ENCODE measurements at regions not wholly inside any gene's neighbourhood (a gene's known extent, or its start where the extent isn't known, plus 50 kb on each side); places are given as distances from the start of the nearest gene placed in this dataset.

DNA sequence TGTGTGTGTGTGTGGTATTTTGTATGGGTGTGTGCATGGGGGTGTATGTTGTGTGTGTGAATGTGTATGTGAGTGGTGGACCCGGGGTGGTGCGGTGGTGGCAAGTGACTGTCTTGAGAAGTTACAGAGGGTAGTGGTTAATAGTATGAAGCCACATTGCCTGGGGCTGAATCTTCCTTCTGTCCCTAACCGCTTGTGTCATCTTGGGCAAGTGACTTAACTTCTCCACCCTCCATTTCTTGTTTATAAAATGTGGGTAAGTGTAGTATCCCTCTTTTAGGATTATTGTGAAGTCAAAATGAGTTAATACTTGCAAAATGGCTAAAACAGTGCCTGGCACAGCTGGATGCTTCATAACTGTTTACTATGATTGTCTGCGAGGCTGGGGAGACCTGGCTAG, 63.5 kb downstream of the MYCN start:
- DNase-seq (ENCODE audit: low read depth) = no peak

DNA sequence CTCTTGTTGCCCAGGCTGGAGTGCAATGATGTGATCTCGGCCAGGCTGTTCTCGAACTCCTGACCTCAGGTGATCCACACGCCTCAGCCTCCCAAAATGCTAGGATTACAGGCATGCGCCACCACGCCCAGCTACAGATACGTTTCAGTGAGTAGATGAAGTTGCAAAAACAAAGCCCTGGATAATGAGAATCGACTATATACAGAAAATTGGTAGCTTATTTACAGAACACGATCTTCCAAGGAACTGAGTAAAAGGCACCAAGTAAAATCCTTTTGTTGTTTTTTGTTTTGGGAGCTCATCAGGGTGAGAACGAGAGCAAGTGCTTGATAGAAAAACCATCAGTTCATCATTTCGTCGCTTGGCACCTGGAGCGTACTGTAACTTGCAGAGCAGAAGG, 62.8 kb downstream of the MYCN start:
- DNase-seq (ENCODE audit: low read depth) = no peak

DNA sequence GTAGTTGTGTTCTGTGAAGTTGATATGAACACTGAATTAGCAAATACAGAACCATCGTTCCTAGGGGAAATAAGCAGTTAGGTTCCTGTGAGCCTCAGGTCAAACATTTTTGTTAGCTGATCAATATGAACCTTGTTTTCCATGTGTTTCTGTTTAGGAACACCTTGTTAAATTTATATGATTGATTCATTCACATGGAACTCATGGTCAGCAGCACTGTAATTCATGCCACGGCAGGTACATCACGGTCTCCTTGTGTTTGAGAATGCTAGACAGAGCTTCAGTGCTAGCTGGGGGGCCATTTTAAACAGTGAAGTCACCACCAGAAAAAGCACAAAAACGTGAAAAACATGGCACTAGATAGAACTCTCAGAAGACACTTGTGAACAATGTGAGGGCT, 62.2 kb downstream of the MYCN start:
- no peak for DNase-seq (ENCODE audit: low read depth)

DNA sequence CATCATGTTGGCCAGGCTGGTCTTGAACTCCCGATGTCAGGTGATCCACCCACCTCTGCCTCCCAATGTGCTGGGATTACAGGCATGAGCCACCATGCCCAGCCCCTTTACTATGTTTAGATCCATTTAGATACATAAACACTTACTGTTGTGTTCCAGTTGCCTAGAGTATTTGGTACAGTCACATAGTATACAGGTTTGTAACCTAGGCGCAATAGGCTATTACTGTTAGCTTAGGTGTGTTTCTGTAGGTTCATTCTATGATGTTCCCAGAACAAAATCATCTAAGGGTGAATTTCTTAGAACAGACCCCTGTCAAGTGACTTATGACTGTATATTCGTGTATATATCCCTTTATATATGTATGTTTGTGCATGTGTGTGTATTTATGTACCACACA, 61.8 kb downstream of the MYCN start:
- DNase-seq (ENCODE audit: low read depth) = no peak

DNA sequence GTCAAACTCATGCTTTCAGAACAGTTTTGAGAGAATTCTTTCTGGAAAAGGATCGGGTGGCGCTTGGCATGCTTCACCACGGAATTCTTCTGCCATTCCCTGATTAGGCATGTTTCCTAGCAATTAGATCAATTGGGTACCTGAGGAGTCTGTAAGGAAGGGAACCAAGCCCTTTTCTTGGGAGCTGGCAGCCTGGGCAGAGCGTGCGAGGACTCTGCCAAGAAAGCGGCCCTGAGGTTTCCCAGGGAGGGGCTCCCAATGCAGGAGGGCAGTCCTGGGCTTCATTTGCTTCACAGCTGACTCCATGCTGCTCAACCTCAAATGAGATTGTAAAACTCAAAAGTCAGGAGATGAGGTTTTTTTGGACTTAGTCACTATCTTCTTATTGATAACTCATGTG, 60.3 kb downstream of the MYCN start:
- no peak for DNase-seq (ENCODE audit: low read depth)

DNA sequence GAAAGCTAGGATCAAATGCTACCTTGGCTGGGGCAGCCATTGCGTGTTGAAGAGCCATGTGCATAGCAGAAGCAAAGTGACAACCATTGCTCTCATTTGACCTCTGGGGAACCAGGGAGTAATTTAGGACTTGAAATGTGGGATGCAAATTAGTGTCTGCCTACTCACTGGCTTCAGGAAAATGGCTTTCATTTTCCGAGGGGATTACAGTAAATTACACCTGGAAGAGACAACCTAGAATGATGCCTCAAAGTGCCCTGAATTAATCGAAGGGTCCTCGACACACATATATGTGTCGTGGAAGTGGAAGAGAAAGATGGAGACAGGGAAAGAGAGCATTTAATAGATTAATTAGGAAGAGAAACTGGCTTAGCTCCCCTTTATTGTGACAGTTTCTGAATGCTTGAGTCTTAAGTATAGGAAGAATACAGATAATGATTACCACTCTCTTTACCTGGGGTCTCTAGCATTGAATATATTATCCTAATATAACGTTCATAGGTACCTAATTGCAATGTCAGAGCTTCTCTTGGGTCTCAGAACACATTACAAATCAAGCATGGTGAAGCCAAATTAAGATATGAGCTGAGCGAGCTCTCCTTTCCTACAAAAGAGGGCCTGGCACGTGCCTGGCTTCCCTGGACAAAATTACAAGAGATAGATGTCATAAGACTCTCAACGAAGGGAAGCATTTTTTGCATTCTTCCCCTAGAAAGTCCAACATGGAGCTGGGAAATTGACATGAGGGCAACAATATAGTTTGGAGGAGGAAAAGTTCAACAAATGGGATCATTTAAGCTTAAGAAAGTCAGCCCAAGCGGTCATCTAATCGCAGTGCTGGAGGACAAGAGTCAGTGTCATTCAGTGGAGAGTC, 59.5 kb downstream of the MYCN start:
- DNase-seq (ENCODE audit: low read depth) = no peak

DNA sequence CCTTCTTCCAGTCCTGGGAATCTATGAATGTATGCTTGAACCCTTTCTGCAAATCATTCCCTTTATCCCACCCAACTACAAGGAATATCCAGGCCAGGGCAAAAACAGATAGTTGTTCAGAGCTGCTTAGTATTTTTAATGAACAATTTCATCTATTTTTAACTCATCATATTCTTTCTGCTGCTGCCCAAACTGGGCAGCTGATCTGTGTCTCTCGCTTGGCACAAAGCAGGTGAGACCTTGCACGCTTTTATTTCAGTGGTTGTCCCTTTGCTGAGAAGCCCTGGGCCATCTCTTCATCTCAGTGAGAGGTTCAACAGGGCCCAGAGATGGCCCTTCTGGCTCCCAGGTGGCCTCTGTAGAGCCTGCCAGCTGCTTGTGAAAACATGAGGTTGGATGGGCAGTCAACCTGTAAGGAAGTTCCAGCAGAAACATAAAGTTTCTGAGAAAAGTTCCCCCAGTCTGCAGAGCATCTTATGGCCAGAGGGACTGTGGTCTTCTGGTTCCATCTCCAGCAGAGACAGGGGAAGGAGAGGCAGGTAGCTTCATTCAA, 57.5 kb downstream of the MYCN start:
- no peak for DNase-seq (ENCODE audit: low read depth)

DNA sequence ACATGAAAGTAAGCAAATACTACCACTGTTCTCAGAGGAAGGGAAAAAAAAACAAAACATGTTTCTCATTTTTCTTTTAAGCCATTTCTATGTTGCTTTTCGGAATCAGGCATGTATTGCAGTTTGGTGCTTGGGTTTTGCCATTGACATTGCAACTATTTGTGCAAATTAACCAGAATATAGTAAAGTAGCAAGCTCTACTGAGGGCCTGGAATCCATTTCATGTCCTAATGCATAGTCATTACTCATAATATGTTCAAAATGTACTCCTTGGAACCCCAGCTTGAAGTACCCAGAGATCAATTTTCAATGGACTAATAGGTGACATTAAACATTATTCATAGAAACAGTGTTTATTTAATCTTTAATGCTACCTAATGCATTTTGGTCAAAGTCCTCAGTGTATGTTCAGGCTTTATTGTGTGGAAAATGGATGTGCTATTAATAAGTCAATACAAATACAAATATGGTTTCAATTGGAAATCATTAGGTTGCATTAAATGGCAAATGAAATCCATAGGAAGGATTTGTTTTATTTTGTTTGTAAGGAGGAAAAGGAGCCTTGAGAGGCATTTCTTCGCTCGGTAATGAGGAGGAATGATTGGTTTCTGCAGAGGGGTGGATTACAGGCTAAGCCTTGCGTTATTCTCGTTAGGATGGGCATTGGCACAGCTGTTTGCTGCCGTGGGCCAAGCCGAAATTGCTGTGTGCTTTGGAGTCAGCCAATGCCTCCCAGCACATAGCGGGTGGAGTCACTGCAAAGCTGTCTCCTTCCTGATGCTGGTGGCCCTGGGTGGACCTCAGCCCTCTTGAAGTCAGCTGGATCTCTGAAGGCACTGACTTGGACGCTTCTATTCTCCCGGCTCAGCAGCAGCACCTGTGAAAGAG, 56.4 kb downstream of the MYCN start:
- DNase-seq (ENCODE audit: low read depth) = no peak

All from stimulated activated CD4-positive, alpha-beta T cell treated with anti-CD3 and anti-CD28 coated beads, Interleukin-2, amount 100 ng/mL, for 4 hours (primary cell).